ENCODE measurements at regions not wholly inside any gene's neighbourhood (a gene's known extent, or its start where the extent isn't known, plus 50 kb on each side); places are given as distances from the start of the nearest gene placed in this dataset.

DNA sequence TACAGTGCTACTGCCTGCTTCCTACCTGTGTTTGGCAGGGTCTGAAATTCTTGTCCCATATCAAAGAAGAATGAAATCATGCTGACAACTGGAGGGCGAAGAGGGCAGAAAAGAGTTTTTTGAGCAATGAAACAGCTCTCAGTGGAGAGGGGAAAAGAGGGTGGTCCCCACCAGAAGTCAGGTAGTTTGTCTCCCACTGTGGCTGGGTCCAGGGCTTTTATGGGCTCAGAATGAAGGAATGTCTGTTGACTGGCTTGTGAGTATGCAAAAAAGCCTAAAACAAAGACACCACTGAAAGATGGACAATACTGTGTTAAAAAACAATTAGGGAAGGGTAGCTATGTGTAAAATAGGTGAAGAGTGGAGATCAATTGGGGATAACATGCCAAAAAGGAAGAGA lies 115.0 kb downstream of the ADAM29 start:
- no peaks in the 10 kb centered on the region for H3K9me3 ChIP-seq (replicated peaks in 1 of 3)
- H3K27me3 ChIP-seq: no peaks in the 10 kb centered on the region
- TF ChIP-seq, protein P1, sequence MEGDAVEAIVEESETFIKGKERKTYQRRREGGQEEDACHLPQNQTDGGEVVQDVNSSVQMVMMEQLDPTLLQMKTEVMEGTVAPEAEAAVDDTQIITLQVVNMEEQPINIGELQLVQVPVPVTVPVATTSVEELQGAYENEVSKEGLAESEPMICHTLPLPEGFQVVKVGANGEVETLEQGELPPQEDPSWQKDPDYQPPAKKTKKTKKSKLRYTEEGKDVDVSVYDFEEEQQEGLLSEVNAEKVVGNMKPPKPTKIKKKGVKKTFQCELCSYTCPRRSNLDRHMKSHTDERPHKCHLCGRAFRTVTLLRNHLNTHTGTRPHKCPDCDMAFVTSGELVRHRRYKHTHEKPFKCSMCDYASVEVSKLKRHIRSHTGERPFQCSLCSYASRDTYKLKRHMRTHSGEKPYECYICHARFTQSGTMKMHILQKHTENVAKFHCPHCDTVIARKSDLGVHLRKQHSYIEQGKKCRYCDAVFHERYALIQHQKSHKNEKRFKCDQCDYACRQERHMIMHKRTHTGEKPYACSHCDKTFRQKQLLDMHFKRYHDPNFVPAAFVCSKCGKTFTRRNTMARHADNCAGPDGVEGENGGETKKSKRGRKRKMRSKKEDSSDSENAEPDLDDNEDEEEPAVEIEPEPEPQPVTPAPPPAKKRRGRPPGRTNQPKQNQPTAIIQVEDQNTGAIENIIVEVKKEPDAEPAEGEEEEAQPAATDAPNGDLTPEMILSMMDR (IDR thresholded peaks at IDR 0.05): no peak
- TF ChIP-seq POLR2A (IDR thresholded peaks at IDR 0.05): no peak
- no peaks in the 10 kb centered on the region for H3K36me3 ChIP-seq (replicated peaks in 1 of 2)
- no peak overlapping the region for H3K4me3 ChIP-seq
- intact Hi-C loops (cut with DNase I): no loop called here
- no peak for DNase-seq
- no peak overlapping the region for H3K27ac ChIP-seq
- 76 to 88% (median 77%) methylated on average over 1 of the region's 1 CpG for WGBS, 4 donors
- H3K4me1 ChIP-seq (replicated peaks in 1 of 2): no peaks in the 10 kb centered on the region

DNA sequence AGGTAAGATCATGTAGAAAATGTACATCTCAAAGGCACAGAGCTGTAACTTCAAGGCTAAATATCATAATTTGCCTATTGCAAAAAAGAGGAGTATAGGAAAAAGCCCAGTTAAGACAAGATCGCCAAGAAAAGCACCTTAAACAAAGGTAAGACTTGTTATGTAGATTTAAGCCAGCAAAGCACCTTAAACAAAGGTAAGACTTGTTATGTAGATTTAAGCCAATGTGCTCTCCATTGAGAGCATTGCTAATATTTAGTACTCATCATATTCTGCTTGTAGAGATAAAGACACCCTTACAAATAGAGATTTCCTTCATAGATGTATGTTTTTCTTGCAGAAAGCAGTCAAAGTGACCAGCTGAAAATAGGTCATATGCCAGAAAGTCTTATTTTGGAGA lies 115.8 kb downstream of the ADAM29 start:
- DNase-seq: no peak
- Histone ChIP-seq H3K4me3 (no peak overlapping the region), H3K36me3 (replicated peaks in 1 of 2) (no peaks in the 10 kb centered on the region), H3K9me3 (replicated peaks in 1 of 3) (no peaks in the 10 kb centered on the region), H3K4me1 (replicated peaks in 1 of 2) (no peaks in the 10 kb centered on the region), H3K27ac (no peak overlapping the region), H3K27me3 (no peaks in the 10 kb centered on the region)
- no peak for TF ChIP-seq POLR2A (IDR thresholded peaks at IDR 0.05)
- TF ChIP-seq, protein P1 (IDR thresholded peaks at IDR 0.05): no peak
- WGBS, 4 donors: 54 to 83% (median 79%) methylated on average over 1 of the region's 1 CpG
- intact Hi-C loops (cut with DNase I): no loop called here

DNA sequence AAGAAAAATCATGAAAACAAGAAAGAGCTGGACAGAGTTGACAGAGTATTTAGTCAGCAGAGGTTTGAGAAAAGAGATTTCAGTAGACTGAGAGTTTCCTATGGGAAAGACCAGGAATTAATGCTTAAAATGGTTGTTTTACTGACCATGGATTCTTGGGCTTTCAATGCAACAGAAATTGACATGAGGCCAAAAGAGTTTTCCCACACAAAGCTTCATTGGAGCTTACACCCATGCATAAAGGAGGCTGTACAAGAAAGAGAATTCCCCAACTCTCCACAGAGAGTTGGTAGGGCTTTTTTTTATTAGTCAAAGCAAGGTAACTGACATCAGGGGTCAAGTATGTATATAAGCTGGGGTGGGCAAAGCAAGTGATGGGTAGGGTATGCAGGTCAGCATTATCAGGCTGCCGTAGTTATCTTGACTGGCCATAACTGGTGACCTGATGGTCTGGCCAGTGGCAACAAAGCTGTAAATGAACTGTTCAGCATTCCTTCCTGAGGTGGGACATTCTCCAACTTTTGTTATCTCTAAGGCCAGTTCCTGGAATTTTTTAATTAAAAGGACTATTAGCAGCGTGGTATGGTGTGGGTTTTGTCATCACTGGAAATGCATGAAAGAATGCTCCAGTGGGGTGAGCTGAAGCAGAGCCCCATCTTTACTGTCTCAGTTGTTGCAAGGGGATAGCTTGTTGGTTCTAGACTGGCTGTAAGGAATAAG lies 117.0 kb downstream of the ADAM29 start:
- no peak for DNase-seq
- Histone ChIP-seq H3K27ac (no peak overlapping the region), H3K36me3 (replicated peaks in 1 of 2) (no peaks in the 10 kb centered on the region), H3K4me1 (replicated peaks in 1 of 2) (no peaks in the 10 kb centered on the region), H3K27me3 (no peaks in the 10 kb centered on the region), H3K4me3 (no peak overlapping the region), H3K9me3 (replicated peaks in 1 of 3) (no peaks in the 10 kb centered on the region)
- WGBS, 4 donors: 49 to 89% (median 80%) methylated on average over 2 of the region's 2 CpGs
- TF ChIP-seq, protein P1 (IDR thresholded peaks at IDR 0.05): no peak
- TF ChIP-seq POLR2A (IDR thresholded peaks at IDR 0.05): no peak
- intact Hi-C loops (cut with DNase I): no loop called here

DNA sequence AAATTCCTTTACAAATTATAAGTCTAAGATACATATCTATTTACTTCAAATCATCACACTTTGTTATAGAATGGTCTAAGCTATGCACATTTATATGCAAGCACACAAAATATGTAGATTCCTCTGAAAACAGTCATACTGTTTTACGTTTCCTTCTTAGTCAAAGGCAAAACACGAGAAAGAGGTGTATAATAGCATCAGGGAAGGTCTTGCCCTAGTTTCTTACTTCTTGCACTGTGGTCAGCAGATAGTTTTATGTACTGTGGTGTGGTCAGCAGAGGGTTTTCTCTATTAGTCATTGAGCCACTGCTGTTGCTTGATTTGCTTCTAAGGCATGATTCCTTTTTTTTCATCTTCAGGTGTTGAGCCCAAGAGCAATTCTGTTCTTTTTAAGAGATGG lies 117.7 kb downstream of the ADAM29 start:
- DNase-seq: no peak
- Histone ChIP-seq H3K27ac (no peak overlapping the region), H3K36me3 (replicated peaks in 1 of 2) (no peaks in the 10 kb centered on the region), H3K4me3 (no peak overlapping the region), H3K4me1 (replicated peaks in 1 of 2) (no peaks in the 10 kb centered on the region), H3K9me3 (replicated peaks in 1 of 3) (no peaks in the 10 kb centered on the region), H3K27me3 (no peaks in the 10 kb centered on the region)
- intact Hi-C loops (cut with DNase I): no loop called here
- no peak for TF ChIP-seq POLR2A (IDR thresholded peaks at IDR 0.05)
- TF ChIP-seq, protein P1 (IDR thresholded peaks at IDR 0.05): no peak
- 43 to 77% (median 64%) methylated on average over 2 of the region's 2 CpGs for WGBS, 4 donors

All from adrenal gland (tissue), 9 donors.